ENCODE measurements at regions not wholly inside any gene's neighbourhood (a gene's known extent, or its start where the extent isn't known, plus 50 kb on each side); places are given as distances from the start of the nearest gene placed in this dataset.

- Histone ChIP-seq H3K27me3 (ENCODE audit: insufficient read depth, low read length) (peaks cover 25% of the 10 kb centered on the region), H3K36me3 (ENCODE audit: insufficient read depth, low read length) (no peaks in the 10 kb centered on the region), H3K4me1 (ENCODE audit: control insufficient read depth, insufficient read depth, low read length, unreplicated experiment) (no peaks in the 10 kb centered on the region), H3K79me2 (ENCODE audit: control insufficient read depth, insufficient read depth, low read length, unreplicated experiment) (no peaks in the 10 kb centered on the region), H3K27ac (ENCODE audit: low read depth, low read length) (no peak overlapping the region), H2AFZ (ENCODE audit: low read length, unreplicated experiment) (no peak overlapping the region), H3K4me3 (ENCODE audit: low read depth, low read length) (no peak overlapping the region)
Observed at GRCh38 chr14:34219661-34220377, 242.2 kb downstream of the SPTSSA start.

DNA sequence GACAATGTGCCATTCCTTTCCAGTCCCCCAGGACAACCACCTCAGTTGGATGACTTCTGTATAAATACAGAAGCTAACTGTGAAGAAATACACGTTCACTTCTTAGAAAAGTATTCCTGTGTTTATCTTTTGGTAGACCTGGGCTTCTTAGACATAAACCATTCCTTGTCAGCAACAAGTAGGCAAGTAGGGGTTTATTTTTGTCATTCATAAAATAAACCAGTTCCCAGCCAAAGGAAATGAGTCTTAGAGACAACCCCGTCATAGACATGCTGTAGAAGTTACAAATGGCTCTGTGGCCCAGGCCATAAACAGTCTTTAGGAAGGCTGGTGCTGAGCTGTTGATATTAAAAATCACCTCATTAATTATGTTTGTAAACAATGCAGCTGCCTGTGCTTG is 243.2 kb downstream of the SPTSSA start:
- peaks cover 18% of the 10 kb centered on the region for H3K27me3 ChIP-seq (ENCODE audit: insufficient read depth, low read length)
- H3K4me1 ChIP-seq (ENCODE audit: control insufficient read depth, insufficient read depth, low read length, unreplicated experiment) = no peaks in the 10 kb centered on the region
- no peak overlapping the region for H3K27ac ChIP-seq (ENCODE audit: low read depth, low read length)
- H3K79me2 ChIP-seq (ENCODE audit: control insufficient read depth, insufficient read depth, low read length, unreplicated experiment) = no peaks in the 10 kb centered on the region
- H2AFZ ChIP-seq (ENCODE audit: low read length, unreplicated experiment) = no peak overlapping the region
- no peaks in the 10 kb centered on the region for H3K36me3 ChIP-seq (ENCODE audit: insufficient read depth, low read length)
- no peak overlapping the region for H3K4me3 ChIP-seq (ENCODE audit: low read depth, low read length)

- no peaks in the 10 kb centered on the region for H3K36me3 ChIP-seq (ENCODE audit: insufficient read depth, low read length)
- no peaks in the 10 kb centered on the region for H3K79me2 ChIP-seq (ENCODE audit: control insufficient read depth, insufficient read depth, low read length, unreplicated experiment)
- H3K4me3 ChIP-seq (ENCODE audit: low read depth, low read length) = no peak overlapping the region
- H3K27me3 ChIP-seq (ENCODE audit: insufficient read depth, low read length) = 0 out of 2 replicates have a peak, but pooled peaks cover 4% of the 10 kb centered on the region
- H2AFZ ChIP-seq (ENCODE audit: low read length, unreplicated experiment) = no peak overlapping the region
- no peak overlapping the region for H3K27ac ChIP-seq (ENCODE audit: low read depth, low read length)
- H3K4me1 ChIP-seq (ENCODE audit: control insufficient read depth, insufficient read depth, low read length, unreplicated experiment) = peaks cover 12% of the 10 kb centered on the region
Observed at GRCh38 chr14:34214961-34215360, 247.1 kb downstream of the SPTSSA start.

- Histone ChIP-seq H3K4me1 (ENCODE audit: control insufficient read depth, insufficient read depth, low read length, unreplicated experiment) (peaks cover 12% of the 10 kb centered on the region), H3K4me3 (ENCODE audit: low read depth, low read length) (no peak overlapping the region), H3K27ac (ENCODE audit: low read depth, low read length) (no peak overlapping the region), H3K79me2 (ENCODE audit: control insufficient read depth, insufficient read depth, low read length, unreplicated experiment) (no peaks in the 10 kb centered on the region), H2AFZ (ENCODE audit: low read length, unreplicated experiment) (no peak overlapping the region), H3K27me3 (ENCODE audit: insufficient read depth, low read length) (0 out of 2 replicates have a peak, but pooled peaks cover 10% of the 10 kb centered on the region), H3K36me3 (ENCODE audit: insufficient read depth, low read length) (no peaks in the 10 kb centered on the region)
Observed at GRCh38 chr14:34213332-34213731, 248.7 kb downstream of the SPTSSA start.

DNA sequence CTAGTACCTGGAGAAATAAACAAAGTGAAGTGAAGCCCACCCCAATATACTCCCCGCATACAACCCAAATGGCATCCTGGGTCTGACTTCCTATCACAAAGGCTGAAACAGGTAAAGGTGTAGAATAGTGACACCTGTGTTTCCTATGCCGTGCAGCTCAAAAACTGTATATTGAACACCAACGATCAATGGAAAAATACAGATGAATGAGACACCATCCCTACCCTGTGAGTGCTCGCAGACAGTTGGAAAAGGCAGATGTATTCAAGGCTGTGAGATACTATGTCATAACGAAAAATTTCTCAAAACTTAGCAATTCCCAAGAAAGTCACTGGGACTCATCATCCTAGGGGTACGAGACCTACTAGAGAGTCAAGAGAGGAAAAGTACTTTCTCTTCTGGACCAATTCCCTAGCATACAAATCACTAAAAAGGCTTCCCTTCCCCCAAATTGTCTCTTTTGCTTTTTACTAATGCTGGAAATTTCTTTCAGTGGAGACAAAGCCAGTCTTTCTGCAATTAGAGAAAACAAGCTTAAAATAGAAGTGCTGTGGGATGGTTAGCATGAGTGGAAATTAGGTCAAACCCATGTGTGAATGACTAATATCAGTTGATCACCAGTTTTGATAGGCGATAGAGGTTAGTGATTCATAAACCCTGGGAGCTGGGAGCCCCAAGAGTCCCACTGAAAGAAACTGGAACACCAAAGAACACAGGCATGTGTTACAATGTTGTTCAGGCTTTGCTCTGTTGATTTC is 249.7 kb downstream of the SPTSSA start:
- H3K4me3 ChIP-seq (ENCODE audit: low read depth, low read length) = no peak overlapping the region
- 0 out of 2 replicates have a peak, but pooled peaks cover 12% of the 10 kb centered on the region for H3K27me3 ChIP-seq (ENCODE audit: insufficient read depth, low read length)
- H3K79me2 ChIP-seq (ENCODE audit: control insufficient read depth, insufficient read depth, low read length, unreplicated experiment) = no peaks in the 10 kb centered on the region
- H3K27ac ChIP-seq (ENCODE audit: low read depth, low read length) = no peak overlapping the region
- no peak overlapping the region for H2AFZ ChIP-seq (ENCODE audit: low read length, unreplicated experiment)
- no peaks in the 10 kb centered on the region for H3K36me3 ChIP-seq (ENCODE audit: insufficient read depth, low read length)
- H3K4me1 ChIP-seq (ENCODE audit: control insufficient read depth, insufficient read depth, low read length, unreplicated experiment) = peaks cover 12% of the 10 kb centered on the region

DNA sequence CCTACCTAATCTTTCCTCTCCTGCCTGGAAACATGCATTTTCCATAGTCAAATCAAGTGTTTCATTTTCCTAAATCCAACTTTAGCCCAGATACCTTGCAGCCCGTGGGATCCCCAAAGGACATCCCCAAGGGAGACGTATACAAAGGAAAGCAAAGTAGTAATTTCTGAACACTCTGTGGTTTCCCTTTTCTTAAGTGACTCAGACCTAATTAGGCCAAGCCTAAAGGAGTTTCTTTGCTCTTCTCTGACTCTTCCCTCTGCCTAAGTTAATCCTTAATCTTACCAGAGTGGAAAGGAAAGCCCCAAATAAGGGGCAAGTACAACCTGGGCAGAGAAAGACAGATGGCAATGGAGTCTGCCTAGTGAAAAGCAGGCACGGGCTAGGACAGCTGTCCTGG is 250.3 kb downstream of the SPTSSA start:
- no peaks in the 10 kb centered on the region for H3K36me3 ChIP-seq (ENCODE audit: insufficient read depth, low read length)
- H3K27ac ChIP-seq (ENCODE audit: low read depth, low read length) = no peak overlapping the region
- H2AFZ ChIP-seq (ENCODE audit: low read length, unreplicated experiment) = no peak overlapping the region
- no peaks in the 10 kb centered on the region for H3K79me2 ChIP-seq (ENCODE audit: control insufficient read depth, insufficient read depth, low read length, unreplicated experiment)
- H3K4me1 ChIP-seq (ENCODE audit: control insufficient read depth, insufficient read depth, low read length, unreplicated experiment) = peaks cover 12% of the 10 kb centered on the region
- H3K27me3 ChIP-seq (ENCODE audit: insufficient read depth, low read length) = 0 out of 2 replicates have a peak, but pooled peaks cover 12% of the 10 kb centered on the region
- H3K4me3 ChIP-seq (ENCODE audit: low read depth, low read length) = no peak overlapping the region

GRCh38 chr14:34208532-34208931 is 253.5 kb downstream of the SPTSSA start:
- no peak overlapping the region for H3K27ac ChIP-seq (ENCODE audit: low read depth, low read length)
- H3K36me3 ChIP-seq (ENCODE audit: insufficient read depth, low read length) = no peaks in the 10 kb centered on the region
- H3K4me1 ChIP-seq (ENCODE audit: control insufficient read depth, insufficient read depth, low read length, unreplicated experiment) = peaks cover 12% of the 10 kb centered on the region
- H2AFZ ChIP-seq (ENCODE audit: low read length, unreplicated experiment) = no peak overlapping the region
- no peaks in the 10 kb centered on the region for H3K79me2 ChIP-seq (ENCODE audit: control insufficient read depth, insufficient read depth, low read length, unreplicated experiment)
- no peak overlapping the region for H3K4me3 ChIP-seq (ENCODE audit: low read depth, low read length)
- 0 out of 2 replicates have a peak, but pooled peaks cover 12% of the 10 kb centered on the region for H3K27me3 ChIP-seq (ENCODE audit: insufficient read depth, low read length)

GRCh38 chr14:34205799-34206198 is 254.9 kb upstream of the EGLN3 start:
- Histone ChIP-seq H3K79me2 (ENCODE audit: control insufficient read depth, insufficient read depth, low read length, unreplicated experiment) (no peaks in the 10 kb centered on the region), H2AFZ (ENCODE audit: low read length, unreplicated experiment) (no peak overlapping the region), H3K4me3 (ENCODE audit: low read depth, low read length) (no peak overlapping the region), H3K4me1 (ENCODE audit: control insufficient read depth, insufficient read depth, low read length, unreplicated experiment) (peaks cover 6% of the 10 kb centered on the region), H3K27ac (ENCODE audit: low read depth, low read length) (no peak overlapping the region), H3K27me3 (ENCODE audit: insufficient read depth, low read length) (0 out of 2 replicates have a peak, but pooled peaks cover 8% of the 10 kb centered on the region), H3K36me3 (ENCODE audit: insufficient read depth, low read length) (no peaks in the 10 kb centered on the region)

GRCh38 chr14:34204774-34205173 is 253.9 kb upstream of the EGLN3 start:
- Histone ChIP-seq H3K27me3 (ENCODE audit: insufficient read depth, low read length) (0 out of 2 replicates have a peak, but pooled peaks cover 8% of the 10 kb centered on the region), H3K36me3 (ENCODE audit: insufficient read depth, low read length) (no peaks in the 10 kb centered on the region), H3K79me2 (ENCODE audit: control insufficient read depth, insufficient read depth, low read length, unreplicated experiment) (no peaks in the 10 kb centered on the region), H3K4me1 (ENCODE audit: control insufficient read depth, insufficient read depth, low read length, unreplicated experiment) (peaks cover 6% of the 10 kb centered on the region), H2AFZ (ENCODE audit: low read length, unreplicated experiment) (no peak overlapping the region), H3K4me3 (ENCODE audit: low read depth, low read length) (no peak overlapping the region), H3K27ac (ENCODE audit: low read depth, low read length) (no peak overlapping the region)

DNA sequence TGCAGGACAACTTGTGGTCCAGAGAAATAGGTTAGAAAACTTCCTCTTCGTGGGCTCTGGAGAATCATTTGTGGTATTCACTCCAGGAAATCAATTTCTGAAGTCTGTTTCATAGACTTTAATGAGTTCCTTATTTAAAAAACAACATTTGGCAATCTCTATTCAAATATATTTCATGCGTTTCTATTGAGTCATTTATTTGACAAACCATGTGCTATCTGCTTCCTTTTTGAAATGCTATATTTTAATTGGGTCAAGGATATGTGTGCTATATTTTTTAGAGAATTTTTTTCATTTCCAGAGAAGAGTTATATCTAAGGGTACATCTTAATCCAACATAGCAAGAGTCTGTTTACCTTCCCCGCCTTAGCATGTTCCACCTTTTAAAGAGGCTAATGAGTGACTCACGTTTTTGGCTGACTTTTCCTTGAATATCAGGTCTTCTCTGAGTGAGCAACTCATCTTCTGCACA is 252.4 kb upstream of the EGLN3 start:
- H3K4me1 ChIP-seq (ENCODE audit: control insufficient read depth, insufficient read depth, low read length, unreplicated experiment) = peaks cover 6% of the 10 kb centered on the region
- H3K27ac ChIP-seq (ENCODE audit: low read depth, low read length) = no peak overlapping the region; the same call in 1 of the 2 replicates
- H3K27me3 ChIP-seq (ENCODE audit: insufficient read depth, low read length) = 0 out of 2 replicates have a peak, but pooled peaks cover 2% of the 10 kb centered on the region
- H2AFZ ChIP-seq (ENCODE audit: low read length, unreplicated experiment) = no peak overlapping the region
- no peak overlapping the region for H3K4me3 ChIP-seq (ENCODE audit: low read depth, low read length)
- no peaks in the 10 kb centered on the region for H3K79me2 ChIP-seq (ENCODE audit: control insufficient read depth, insufficient read depth, low read length, unreplicated experiment)
- H3K36me3 ChIP-seq (ENCODE audit: insufficient read depth, low read length) = no peaks in the 10 kb centered on the region

Measured in ACC112 (cell line).